ENCODE measurements at regions not wholly inside any gene's neighbourhood (a gene's known extent, or its start where the extent isn't known, plus 50 kb on each side); places are given as distances from the start of the nearest gene placed in this dataset.
A peak's percentile ranks its signal among the peaks of the same experiment; 100 is the strongest.

DNA sequence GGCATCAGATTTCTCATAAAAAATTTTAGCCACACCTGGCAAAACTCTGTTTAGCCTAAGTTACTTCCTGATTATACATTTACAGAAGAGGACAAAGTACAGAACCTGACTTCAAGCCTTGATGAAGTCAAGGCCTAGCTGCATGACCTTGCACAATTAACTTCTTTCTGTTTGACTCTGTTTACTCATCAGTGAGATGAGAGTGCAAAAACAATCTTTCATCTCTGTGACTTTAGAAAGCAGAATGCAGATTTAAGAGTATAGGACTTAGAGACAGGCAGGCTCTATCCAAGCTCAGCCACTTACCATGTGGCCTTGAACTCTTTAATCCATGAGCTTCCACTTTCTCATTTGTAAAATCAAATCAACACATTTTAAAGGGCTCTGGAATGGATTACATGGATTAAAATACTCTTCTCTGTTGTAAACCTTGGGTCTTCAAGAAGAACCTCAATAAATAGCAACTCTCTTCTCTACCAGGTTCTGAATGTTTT, 1178.9 kb downstream of the FLRT2 start (continued):
- TF ChIP-seq, protein P1, sequence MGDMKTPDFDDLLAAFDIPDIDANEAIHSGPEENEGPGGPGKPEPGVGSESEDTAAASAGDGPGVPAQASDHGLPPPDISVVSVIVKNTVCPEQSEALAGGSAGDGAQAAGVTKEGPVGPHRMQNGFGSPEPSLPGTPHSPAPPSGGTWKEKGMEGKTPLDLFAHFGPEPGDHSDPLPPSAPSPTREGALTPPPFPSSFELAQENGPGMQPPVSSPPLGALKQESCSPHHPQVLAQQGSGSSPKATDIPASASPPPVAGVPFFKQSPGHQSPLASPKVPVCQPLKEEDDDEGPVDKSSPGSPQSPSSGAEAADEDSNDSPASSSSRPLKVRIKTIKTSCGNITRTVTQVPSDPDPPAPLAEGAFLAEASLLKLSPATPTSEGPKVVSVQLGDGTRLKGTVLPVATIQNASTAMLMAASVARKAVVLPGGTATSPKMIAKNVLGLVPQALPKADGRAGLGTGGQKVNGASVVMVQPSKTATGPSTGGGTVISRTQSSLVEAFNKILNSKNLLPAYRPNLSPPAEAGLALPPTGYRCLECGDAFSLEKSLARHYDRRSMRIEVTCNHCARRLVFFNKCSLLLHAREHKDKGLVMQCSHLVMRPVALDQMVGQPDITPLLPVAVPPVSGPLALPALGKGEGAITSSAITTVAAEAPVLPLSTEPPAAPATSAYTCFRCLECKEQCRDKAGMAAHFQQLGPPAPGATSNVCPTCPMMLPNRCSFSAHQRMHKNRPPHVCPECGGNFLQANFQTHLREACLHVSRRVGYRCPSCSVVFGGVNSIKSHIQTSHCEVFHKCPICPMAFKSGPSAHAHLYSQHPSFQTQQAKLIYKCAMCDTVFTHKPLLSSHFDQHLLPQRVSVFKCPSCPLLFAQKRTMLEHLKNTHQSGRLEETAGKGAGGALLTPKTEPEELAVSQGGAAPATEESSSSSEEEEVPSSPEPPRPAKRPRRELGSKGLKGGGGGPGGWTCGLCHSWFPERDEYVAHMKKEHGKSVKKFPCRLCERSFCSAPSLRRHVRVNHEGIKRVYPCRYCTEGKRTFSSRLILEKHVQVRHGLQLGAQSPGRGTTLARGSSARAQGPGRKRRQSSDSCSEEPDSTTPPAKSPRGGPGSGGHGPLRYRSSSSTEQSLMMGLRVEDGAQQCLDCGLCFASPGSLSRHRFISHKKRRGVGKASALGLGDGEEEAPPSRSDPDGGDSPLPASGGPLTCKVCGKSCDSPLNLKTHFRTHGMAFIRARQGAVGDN (CRISPR knock-in tag; IDR thresholded peaks at IDR 0.05): no peak
- TF ChIP-seq RNF2 (conservative IDR thresholded peaks at IDR 0.05; ENCODE audit: low read depth) (no peak), SMYD3 (CRISPR knock-in tag; IDR thresholded peaks at IDR 0.05) (0 out of 2 replicates have a peak, but pooled peaks have one; percentile 24), ZBTB20 (CRISPR knock-in tag; IDR thresholded peaks at IDR 0.05; ENCODE audit: borderline replicate concordance, low read depth) (peak; percentile 86; the same call in 1 of the 2 replicates), GATA4 (IDR thresholded peaks at IDR 0.05; ENCODE audit: borderline replicate concordance, low read depth) (peak; percentile 74; the same call in 1 of the 2 replicates), ZNF607 (CRISPR knock-in tag; IDR thresholded peaks at IDR 0.05; ENCODE audit: borderline replicate concordance) (no peak), PCBP2 (optimal IDR thresholded peaks at IDR 0.05; ENCODE audit: low read depth, low read length, poor library complexity, severe bottlenecking) (no peak), NFYB (CRISPR knock-in tag; IDR thresholded peaks at IDR 0.05) (no peak), ZNF180 (CRISPR knock-in tag; IDR thresholded peaks at IDR 0.05; ENCODE audit: borderline replicate concordance, low read depth) (no peak), ZBTB1 (CRISPR knock-in tag; IDR thresholded peaks at IDR 0.05; ENCODE audit: borderline replicate concordance) (no peak), FOXK2 (IDR thresholded peaks at IDR 0.05) (0 out of 2 replicates have a peak, but pooled peaks have one; percentile 23), TMF1 (CRISPR knock-in tag; IDR thresholded peaks at IDR 0.05; ENCODE audit: low read depth) (no peak), ZNF382 (CRISPR knock-in tag; IDR thresholded peaks at IDR 0.05; ENCODE audit: borderline replicate concordance) (no peak), SCMH1 (CRISPR knock-in tag; IDR thresholded peaks at IDR 0.05; ENCODE audit: borderline replicate concordance) (no peak)
- TF ChIP-seq, protein P2, sequence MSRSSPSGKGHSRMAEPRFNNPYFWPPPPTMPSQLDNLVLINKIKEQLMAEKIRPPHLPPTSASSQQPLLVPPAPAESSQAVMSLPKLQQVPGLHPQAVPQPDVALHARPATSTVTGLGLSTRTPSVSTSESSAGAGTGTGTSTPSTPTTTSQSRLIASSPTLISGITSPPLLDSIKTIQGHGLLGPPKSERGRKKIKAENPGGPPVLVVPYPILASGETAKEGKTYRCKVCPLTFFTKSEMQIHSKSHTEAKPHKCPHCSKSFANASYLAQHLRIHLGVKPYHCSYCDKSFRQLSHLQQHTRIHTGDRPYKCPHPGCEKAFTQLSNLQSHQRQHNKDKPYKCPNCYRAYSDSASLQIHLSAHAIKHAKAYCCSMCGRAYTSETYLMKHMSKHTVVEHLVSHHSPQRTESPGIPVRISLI (CRISPR knock-in tag; IDR thresholded peaks at IDR 0.05; ENCODE audit: borderline replicate concordance): peak; percentile 79; the same call in 1 of the 2 replicates
- TF ChIP-seq, protein P3, sequence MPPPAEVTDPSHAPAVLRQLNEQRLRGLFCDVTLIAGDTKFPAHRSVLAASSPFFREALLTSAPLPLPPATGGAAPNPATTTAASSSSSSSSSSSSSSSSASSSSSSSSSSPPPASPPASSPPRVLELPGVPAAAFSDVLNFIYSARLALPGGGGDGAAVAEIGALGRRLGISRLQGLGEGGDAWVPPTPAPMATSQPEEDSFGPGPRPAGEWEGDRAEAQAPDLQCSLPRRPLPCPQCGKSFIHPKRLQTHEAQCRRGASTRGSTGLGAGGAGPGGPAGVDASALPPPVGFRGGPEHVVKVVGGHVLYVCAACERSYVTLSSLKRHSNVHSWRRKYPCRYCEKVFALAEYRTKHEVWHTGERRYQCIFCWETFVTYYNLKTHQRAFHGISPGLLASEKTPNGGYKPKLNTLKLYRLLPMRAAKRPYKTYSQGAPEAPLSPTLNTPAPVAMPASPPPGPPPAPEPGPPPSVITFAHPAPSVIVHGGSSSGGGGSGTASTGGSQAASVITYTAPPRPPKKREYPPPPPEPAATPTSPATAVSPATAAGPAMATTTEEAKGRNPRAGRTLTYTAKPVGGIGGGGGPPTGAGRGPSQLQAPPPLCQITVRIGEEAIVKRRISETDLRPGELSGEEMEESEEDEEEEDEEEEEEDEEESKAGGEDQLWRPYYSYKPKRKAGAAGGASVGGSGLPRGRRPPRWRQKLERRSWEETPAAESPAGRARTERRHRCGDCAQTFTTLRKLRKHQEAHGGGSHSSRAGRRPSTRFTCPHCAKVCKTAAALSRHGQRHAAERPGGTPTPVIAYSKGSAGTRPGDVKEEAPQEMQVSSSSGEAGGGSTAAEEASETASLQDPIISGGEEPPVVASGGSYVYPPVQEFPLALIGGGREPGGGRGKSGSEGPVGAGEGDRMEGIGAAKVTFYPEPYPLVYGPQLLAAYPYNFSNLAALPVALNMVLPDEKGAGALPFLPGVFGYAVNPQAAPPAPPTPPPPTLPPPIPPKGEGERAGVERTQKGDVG (CRISPR knock-in tag; IDR thresholded peaks at IDR 0.05; ENCODE audit: borderline replicate concordance): no peak
- TF ChIP-seq, protein P4, sequence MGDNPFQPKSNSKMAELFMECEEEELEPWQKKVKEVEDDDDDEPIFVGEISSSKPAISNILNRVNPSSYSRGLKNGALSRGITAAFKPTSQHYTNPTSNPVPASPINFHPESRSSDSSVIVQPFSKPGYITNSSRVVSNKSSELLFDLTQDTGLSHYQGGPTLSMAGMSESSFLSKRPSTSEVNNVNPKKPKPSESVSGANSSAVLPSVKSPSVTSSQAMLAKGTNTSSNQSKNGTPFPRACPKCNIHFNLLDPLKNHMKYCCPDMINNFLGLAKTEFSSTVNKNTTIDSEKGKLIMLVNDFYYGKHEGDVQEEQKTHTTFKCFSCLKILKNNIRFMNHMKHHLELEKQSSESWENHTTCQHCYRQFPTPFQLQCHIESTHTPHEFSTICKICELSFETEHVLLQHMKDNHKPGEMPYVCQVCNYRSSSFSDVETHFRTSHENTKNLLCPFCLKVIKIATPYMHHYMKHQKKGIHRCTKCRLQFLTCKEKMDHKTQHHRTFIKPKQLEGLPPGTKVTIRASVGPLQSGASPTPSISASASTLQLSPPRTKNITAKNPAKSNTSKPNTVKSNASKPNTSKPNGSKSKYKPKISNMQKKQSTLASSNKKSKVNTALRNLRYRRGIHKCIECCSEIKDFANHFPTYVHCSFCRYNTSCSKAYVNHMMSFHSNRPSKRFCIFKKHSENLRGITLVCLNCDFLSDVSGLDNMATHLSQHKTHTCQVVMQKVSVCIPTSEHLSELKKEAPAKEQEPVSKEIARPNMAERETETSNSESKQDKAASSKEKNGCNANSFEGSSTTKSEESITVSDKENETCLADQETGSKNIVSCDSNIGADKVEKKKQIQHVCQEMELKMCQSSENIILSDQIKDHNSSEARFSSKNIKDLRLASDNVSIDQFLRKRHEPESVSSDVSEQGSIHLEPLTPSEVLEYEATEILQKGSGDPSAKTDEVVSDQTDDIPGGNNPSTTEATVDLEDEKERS (CRISPR knock-in tag; IDR thresholded peaks at IDR 0.05): no peak
- TF ChIP-seq, protein P5, sequence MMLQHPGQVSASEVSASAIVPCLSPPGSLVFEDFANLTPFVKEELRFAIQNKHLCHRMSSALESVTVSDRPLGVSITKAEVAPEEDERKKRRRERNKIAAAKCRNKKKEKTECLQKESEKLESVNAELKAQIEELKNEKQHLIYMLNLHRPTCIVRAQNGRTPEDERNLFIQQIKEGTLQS (CRISPR knock-in tag; IDR thresholded peaks at IDR 0.05): peak; percentile 62; the same call in 1 of the 2 replicates
